Activated B cell treated with CpG ODN at 0.5 μM for 24 hours (primary cell): ENCODE measurements at regions not wholly inside any gene's neighbourhood (a gene's known extent, or its start where the extent isn't known, plus 50 kb on each side); places are given as distances from the start of the nearest gene placed in this dataset.

Experiments
- ATAC-seq: fragments of 200-7000 bp; cut with Tn5 transposase; one replicate; pipeline ENCODE4 v1.10.0; 2021; ENCODE audit warnings: low read depth, mild to moderate bottlenecking, moderate library complexity
- CTCF ChIA-PET: fragments of 350-600 bp; sonication (Branson Sonifier 250); formaldehyde crosslinking; loops from one replicate; lab custom pipeline; 2021; ENCODE audit warnings: antibody characterized with exemption; lab: Charles Lee
- POLR2A ChIA-PET: fragments of 350-600 bp; sonication (Branson Sonifier 250); formaldehyde crosslinking; loops from one replicate; lab custom pipeline; 2021; ENCODE audit warnings: antibody characterized with exemption; lab: Charles Lee
- DNase-seq: peaks from one replicate; pipeline ENCODE4 v3.0.0; 2022
- H3K27ac Mint-ChIP-seq: one replicate; pipeline ENCODE4 v1.8.0; 2020; ENCODE audit warnings: mixed read lengths
- H3K27me3 Mint-ChIP-seq: one replicate; pipeline ENCODE4 v1.8.0; 2021; ENCODE audit warnings: mixed read lengths
- H3K36me3 Mint-ChIP-seq: one replicate; pipeline ENCODE4 v1.8.0; 2021; ENCODE audit warnings: low read depth, mixed read lengths
- H3K4me1 Mint-ChIP-seq: one replicate; pipeline ENCODE4 v1.8.0; 2021; ENCODE audit warnings: mixed read lengths
- H3K4me3 Mint-ChIP-seq: one replicate; pipeline ENCODE4 v1.8.0; 2020; ENCODE audit warnings: mild to moderate bottlenecking, mixed read lengths
- H3K9me3 Mint-ChIP-seq: one replicate; pipeline ENCODE4 v1.8.0; 2020; ENCODE audit warnings: mixed read lengths
- intact Hi-C: fragments of 100-400 bp; cut with micrococcal nuclease; formaldehyde crosslinking; loops from one replicate; pipeline ENCODE4 v1.15.1; 2024
- TF ChIP-seq, protein P1 (sequence below): fragments of 200-600 bp; IDR thresholded peaks from one replicate; pipeline ENCODE4 v1.8.0; 2022; ENCODE audit warnings: antibody characterized with exemption, mild to moderate bottlenecking

DNA sequence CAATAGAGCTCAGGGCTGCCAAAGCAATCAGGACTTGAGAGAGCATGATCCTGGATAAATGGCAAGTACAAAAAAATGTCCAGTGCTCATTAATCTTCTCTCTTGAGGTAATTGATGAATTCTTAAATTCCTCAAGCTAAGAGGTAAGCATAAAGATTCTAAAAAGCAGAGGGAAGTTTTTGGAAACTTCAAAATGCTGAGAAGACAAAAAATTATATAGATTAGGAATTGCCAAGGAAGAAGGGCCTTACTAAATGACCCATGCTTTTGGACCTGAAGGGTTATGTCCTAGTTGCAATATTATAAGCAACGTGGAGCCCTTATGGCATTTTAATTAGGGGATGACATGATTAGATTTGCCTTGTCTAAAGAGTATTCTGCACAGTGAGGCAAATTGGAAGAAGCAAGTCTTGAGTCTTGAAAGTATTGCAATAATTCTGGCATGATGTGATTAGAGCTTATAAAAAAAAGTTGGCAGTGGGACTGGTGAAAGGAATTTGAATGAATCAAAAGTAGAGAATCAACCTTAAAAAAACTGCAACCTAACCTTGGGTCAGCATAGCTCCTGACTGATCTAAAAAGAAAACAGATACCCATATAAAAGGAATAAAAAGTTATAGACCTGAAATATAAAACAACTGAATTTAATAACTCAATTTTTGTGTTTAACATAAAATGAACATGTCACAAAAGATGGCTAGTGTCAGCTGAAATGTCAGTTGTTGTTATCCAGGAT, 323.8 kb upstream of the ARRDC3 start:
- no peak for ATAC-seq
- Mint-ChIP-seq H3K27me3 (no peaks in the 10 kb centered on the region), H3K36me3 (no peaks in the 10 kb centered on the region), H3K27ac (no peak overlapping the region), H3K9me3 (no peaks in the 10 kb centered on the region), H3K4me3 (no peak overlapping the region), H3K4me1 (no peaks in the 10 kb centered on the region)
- intact Hi-C loops, result no loop called here
- TF ChIP-seq, protein P1, sequence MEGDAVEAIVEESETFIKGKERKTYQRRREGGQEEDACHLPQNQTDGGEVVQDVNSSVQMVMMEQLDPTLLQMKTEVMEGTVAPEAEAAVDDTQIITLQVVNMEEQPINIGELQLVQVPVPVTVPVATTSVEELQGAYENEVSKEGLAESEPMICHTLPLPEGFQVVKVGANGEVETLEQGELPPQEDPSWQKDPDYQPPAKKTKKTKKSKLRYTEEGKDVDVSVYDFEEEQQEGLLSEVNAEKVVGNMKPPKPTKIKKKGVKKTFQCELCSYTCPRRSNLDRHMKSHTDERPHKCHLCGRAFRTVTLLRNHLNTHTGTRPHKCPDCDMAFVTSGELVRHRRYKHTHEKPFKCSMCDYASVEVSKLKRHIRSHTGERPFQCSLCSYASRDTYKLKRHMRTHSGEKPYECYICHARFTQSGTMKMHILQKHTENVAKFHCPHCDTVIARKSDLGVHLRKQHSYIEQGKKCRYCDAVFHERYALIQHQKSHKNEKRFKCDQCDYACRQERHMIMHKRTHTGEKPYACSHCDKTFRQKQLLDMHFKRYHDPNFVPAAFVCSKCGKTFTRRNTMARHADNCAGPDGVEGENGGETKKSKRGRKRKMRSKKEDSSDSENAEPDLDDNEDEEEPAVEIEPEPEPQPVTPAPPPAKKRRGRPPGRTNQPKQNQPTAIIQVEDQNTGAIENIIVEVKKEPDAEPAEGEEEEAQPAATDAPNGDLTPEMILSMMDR, result no peak
- ChIA-PET POLR2A (no interaction called here), CTCF (no interaction called here)
- DNase-seq, result no peak

DNA sequence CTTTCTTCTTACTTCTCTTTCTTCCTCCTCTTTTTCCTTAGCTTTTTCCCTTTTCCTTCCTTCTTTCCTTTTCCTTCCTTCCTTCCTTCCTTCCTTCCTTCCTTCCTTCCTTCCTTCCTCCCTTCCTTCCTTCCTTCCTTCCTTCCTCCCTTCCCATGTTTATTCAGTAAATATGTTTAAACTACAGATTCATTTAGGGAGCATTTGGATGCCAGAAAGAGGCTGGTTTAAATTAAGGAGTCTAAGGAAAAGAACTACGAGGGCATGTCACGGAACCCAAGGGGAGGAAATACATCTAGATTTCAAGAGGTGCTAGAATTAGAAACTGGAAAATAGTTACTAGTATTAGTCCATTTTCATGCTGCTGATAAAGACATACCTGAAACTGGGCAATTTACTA, 320.0 kb upstream of the ARRDC3 start:
- Mint-ChIP-seq H3K36me3 (no peaks in the 10 kb centered on the region), H3K4me1 (no peaks in the 10 kb centered on the region), H3K27ac (no peak overlapping the region), H3K9me3 (peaks cover 3% of the 10 kb centered on the region), H3K4me3 (no peak overlapping the region), H3K27me3 (no peaks in the 10 kb centered on the region)
- ChIA-PET CTCF (no interaction called here), POLR2A (no interaction called here)
- intact Hi-C loops, result no loop called here
- TF ChIP-seq, protein P1, result no peak
- ATAC-seq (no peak), DNase-seq (no peak)

DNA sequence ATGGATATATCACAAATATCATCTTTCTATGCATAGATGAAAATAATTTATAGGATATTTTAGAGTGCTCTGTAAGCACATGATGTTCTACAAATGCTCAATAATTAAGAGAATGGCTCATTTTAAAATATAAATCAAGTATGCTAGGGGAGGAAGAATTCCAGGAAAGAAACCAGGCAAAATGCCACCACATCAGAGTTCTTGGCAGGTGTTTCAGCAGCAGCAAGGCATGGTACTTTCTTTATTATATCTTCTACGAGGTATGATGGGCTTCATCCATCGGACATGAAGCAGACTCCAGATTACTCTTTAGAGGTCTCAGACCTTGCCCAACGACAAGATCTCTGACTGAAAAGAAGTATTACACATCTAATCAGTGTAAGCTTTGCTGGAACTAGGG, 316.3 kb upstream of the ARRDC3 start:
- no peak overlapping the region for H3K4me3 Mint-ChIP-seq
- POLR2A ChIA-PET, result no interaction called here
- CTCF ChIA-PET, result no interaction called here
- intact Hi-C loops, result no loop called here
- no peaks in the 10 kb centered on the region for H3K27me3 Mint-ChIP-seq
- H3K4me1 Mint-ChIP-seq, result no peaks in the 10 kb centered on the region
- H3K36me3 Mint-ChIP-seq, result no peaks in the 10 kb centered on the region
- no peak overlapping the region for H3K27ac Mint-ChIP-seq
- ATAC-seq (no peak), DNase-seq (no peak)
- H3K9me3 Mint-ChIP-seq, result peaks cover 3% of the 10 kb centered on the region
- TF ChIP-seq, protein P1, result no peak

DNA sequence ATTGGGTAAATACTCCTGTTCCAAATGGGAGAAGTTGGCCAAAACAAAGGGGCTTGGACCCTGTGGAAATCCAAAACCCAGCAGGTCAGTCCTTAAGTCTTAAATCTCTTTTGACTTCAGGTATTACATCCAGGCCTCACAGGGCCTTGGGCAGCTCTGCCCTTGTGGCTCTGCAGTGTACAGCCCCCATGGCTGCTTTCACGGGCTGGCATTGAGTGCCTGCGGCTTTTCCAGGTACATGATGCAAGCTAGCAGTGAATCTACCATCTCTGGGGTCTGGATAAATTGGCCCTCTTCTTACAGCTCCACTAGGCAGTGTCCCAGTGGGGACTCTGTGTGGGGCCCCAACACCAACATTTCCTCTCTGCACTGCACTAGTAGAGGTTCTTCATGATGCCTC, 308.5 kb upstream of the ARRDC3 start:
- ATAC-seq (no peak), DNase-seq (no peak)
- Mint-ChIP-seq H3K27me3 (no peaks in the 10 kb centered on the region), H3K36me3 (no peaks in the 10 kb centered on the region), H3K4me3 (no peak overlapping the region), H3K4me1 (no peaks in the 10 kb centered on the region), H3K9me3 (peaks cover 7% of the 10 kb centered on the region), H3K27ac (no peak overlapping the region)
- TF ChIP-seq, protein P1, result no peak
- ChIA-PET POLR2A (no interaction called here), CTCF (no interaction called here)
- intact Hi-C loops, result no loop called here

DNA sequence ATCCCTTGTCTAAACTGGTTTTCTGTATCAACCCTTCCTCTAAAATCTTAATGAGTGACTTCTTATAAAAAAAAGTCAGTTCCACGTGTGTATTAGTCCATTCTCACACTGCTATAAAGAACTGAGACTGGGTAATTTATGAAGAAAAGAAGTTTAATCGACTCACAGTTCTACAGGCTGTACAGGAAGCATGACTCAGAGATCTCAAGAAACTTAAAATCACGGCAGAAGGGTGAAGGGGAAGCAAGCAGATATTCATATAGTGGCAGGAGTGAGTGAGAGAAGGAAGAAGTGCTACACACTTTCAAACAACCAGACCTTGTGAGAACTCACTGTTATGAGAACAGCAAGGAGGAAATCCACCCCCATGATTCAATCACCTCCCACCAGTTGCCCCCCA, 307.8 kb upstream of the ARRDC3 start:
- H3K27ac Mint-ChIP-seq, result no peak overlapping the region
- POLR2A ChIA-PET, result no interaction called here

More for the DNA sequence above, 307.8 kb upstream of the ARRDC3 start:
- DNase-seq (no peak), ATAC-seq (no peak)
- intact Hi-C loops, result no loop called here
- Mint-ChIP-seq H3K4me1 (no peaks in the 10 kb centered on the region), H3K27me3 (no peaks in the 10 kb centered on the region), H3K9me3 (peaks cover 7% of the 10 kb centered on the region), H3K4me3 (no peak overlapping the region), H3K36me3 (no peaks in the 10 kb centered on the region)
- TF ChIP-seq, protein P1, result no peak
- CTCF ChIA-PET, result no interaction called here
